OCI-LY7 (cell line): ENCODE measurements at regions not wholly inside any gene's neighbourhood (a gene's known extent, or its start where the extent isn't known, plus 50 kb on each side); places are given as distances from the start of the nearest gene placed in this dataset.

Source experiments
- BruUV-seq: library from RNA; stranded (reverse); fragments of 400-500 nt; replicated peaks from 2 replicates; lab custom pipeline; 2021; lab: Mats Ljungman, UMichigan
- CTCF ChIA-PET: fragments of 300-600 bp; sonication (Branson Sonifier 250); formaldehyde crosslinking; loops from one replicate; lab custom pipeline; 2022; ENCODE audit warnings: antibody characterized with exemption; ENCODE audit not compliant: unreplicated experiment; lab: Charles Lee
- POLR2A ChIA-PET: fragments of 300-600 bp; sonication (Branson Sonifier 250); formaldehyde crosslinking; loops from one replicate; lab custom pipeline; 2022; ENCODE audit warnings: antibody characterized with exemption; lab: Charles Lee
- DNase-seq: peaks from one replicate; pipeline ENCODE4 v3.0.0-alpha.2; 2015; ENCODE audit warnings: low spot score
- H2AFZ ChIP-seq: fragments of 200-600 bp; sonication (generic), shearing (Covaris generic); 2 replicates; pipeline ENCODE4 v1.6.1; 2014; ENCODE audit warnings: mild to moderate bottlenecking, antibody characterized with exemption, low read length, moderate library complexity
- H3K27ac ChIP-seq: fragments of 200-600 bp; sonication (generic); 2 replicates; pipeline ENCODE4 v1.5.1; 2014; ENCODE audit warnings: mixed run types, low read depth, mild to moderate bottlenecking, moderate library complexity, low read length, inconsistent platforms; ENCODE audit not compliant: poor library complexity, severe bottlenecking
- H3K36me3 ChIP-seq: fragments of 200-600 bp; sonication (generic); 2 replicates; pipeline ENCODE4 v1.6.1; 2014; ENCODE audit warnings: mild to moderate bottlenecking, antibody characterized with exemption, low read length, moderate library complexity, mixed read lengths; ENCODE audit not compliant: insufficient read depth
- H3K4me1 ChIP-seq: fragments of 200-600 bp; sonication (generic); 2 replicates; pipeline ENCODE4 v1.5.1; 2014; ENCODE audit warnings: mild to moderate bottlenecking, low read length; ENCODE audit not compliant: insufficient read depth, poor library complexity, severe bottlenecking
- H3K4me2 ChIP-seq: fragments of 200-600 bp; sonication (generic); 2 replicates; pipeline ENCODE4 v1.6.1; 2014; ENCODE audit warnings: mild to moderate bottlenecking, low read length
- H3K4me3 ChIP-seq: fragments of 200-600 bp; sonication (generic); 2 replicates; pipeline ENCODE4 v1.5.1; 2014; ENCODE audit warnings: mild to moderate bottlenecking, low read depth, low read length; ENCODE audit not compliant: poor library complexity, severe bottlenecking
- H3K79me2 ChIP-seq: fragments of 200-600 bp; sonication (generic); 2 replicates; pipeline ENCODE4 v1.6.1; 2016; ENCODE audit warnings: low read depth, mild to moderate bottlenecking, low read length, moderate library complexity, mixed read lengths; ENCODE audit not compliant: insufficient read depth
- H3K9me2 ChIP-seq: fragments of 200-600 bp; sonication (generic); 2 replicates; pipeline ENCODE4 v1.6.1; 2016; ENCODE audit warnings: mild to moderate bottlenecking, low read length, mixed read lengths; ENCODE audit not compliant: insufficient read depth
- H3K9me3 ChIP-seq: fragments of 200-600 bp; sonication (generic); 2 replicates; pipeline ENCODE4 v1.6.1; 2014; ENCODE audit warnings: mild to moderate bottlenecking, mixed run types, low read length, mixed read lengths
- H4K20me1 ChIP-seq: fragments of 200-600 bp; sonication (generic); 2 replicates; pipeline ENCODE4 v1.6.1; 2014; ENCODE audit warnings: mild to moderate bottlenecking, antibody characterized with exemption, low read length, moderate library complexity, mixed read lengths; ENCODE audit not compliant: insufficient read depth
- CTCF ChIP-seq: fragments of 200-600 bp; sonication (generic); conservative IDR thresholded peaks from 2 replicates; pipeline ENCODE4 v1.5.1; 2014; ENCODE audit warnings: mild to moderate bottlenecking, antibody characterized with exemption, low read length, moderate library complexity, mixed read lengths
- EZH2phosphoT487 ChIP-seq: fragments of 200-600 bp; sonication (generic); IDR thresholded peaks from 2 replicates; pipeline ENCODE4 v1.6.1; 2018; ENCODE audit warnings: low read depth, borderline replicate concordance, mild to moderate bottlenecking, mixed run types, antibody characterized with exemption, low read length, moderate library complexity, mixed read lengths
- intact Hi-C: fragments of 100-400 bp; cut with micrococcal nuclease; formaldehyde crosslinking; loops from one replicate; pipeline ENCODE4 v1.10.0; 2022; ENCODE audit not compliant: unreplicated experiment

- no peak for DNase-seq
- POLR2A ChIA-PET = interaction anchor here (1.4 kb wide), 1 partner anchor 9 kb away, joined by 3 read pairs; no protein-coding TSS in a partner anchor
These were observed 140.9 kb downstream of the THBS2 start for GRCh38 chr6:169112483-169113320.

GRCh38 chr6:169111203-169111602 lies 142.4 kb downstream of the THBS2 start:
- intact Hi-C loops = no loop called here
- Histone ChIP-seq H3K9me2 (no peaks in the 10 kb centered on the region), H3K79me2 (no peaks in the 10 kb centered on the region), H3K4me1 (no peaks in the 10 kb centered on the region), H3K4me3 (no peak overlapping the region), H4K20me1 (no peaks in the 10 kb centered on the region), H3K4me2 (no peak overlapping the region), H3K27ac (no peak overlapping the region), H2AFZ (no peak overlapping the region), H3K9me3 (no peaks in the 10 kb centered on the region), H3K36me3 (no peaks in the 10 kb centered on the region)
- DNase-seq = no peak
- no peak for TF ChIP-seq EZH2phosphoT487
- no peak for TF ChIP-seq CTCF
- CTCF ChIA-PET = no interaction called here
- POLR2A ChIA-PET = no interaction called here
- no TSS peak for BruUV-seq

More at GRCh38 chr6:169112483-169113320, 140.9 kb downstream of the THBS2 start:
- no peak overlapping the region for H3K27ac ChIP-seq
- CTCF ChIA-PET = no interaction called here
- no peaks in the 10 kb centered on the region for H3K4me1 ChIP-seq
- H3K4me3 ChIP-seq = no peak overlapping the region
- H3K36me3 ChIP-seq = no peaks in the 10 kb centered on the region
- TF ChIP-seq CTCF (no peak), EZH2phosphoT487 (no peak)
- H4K20me1 ChIP-seq = no peaks in the 10 kb centered on the region
- H3K4me2 ChIP-seq = no peak overlapping the region
- no TSS peak for BruUV-seq
- H3K79me2 ChIP-seq = no peaks in the 10 kb centered on the region
- intact Hi-C loops = no loop called here
- no peak overlapping the region for H2AFZ ChIP-seq
- no peaks in the 10 kb centered on the region for H3K9me3 ChIP-seq
- no peaks in the 10 kb centered on the region for H3K9me2 ChIP-seq
